Kidney (tissue), 13 donors: ENCODE measurements at regions not wholly inside any gene's neighbourhood (a gene's known extent, or its start where the extent isn't known, plus 50 kb on each side); places are given as distances from the start of the nearest gene placed in this dataset.

Experiments
- DNase-seq, 5 donors: peaks; one replicate each; pipeline ENCODE4 v3.0.0-alpha.2; 2013 to 2020
- FAIRE-seq: peaks from 2 replicates; lab custom pipeline; 2012; peaks lifted over from hg19 to GRCh38; lab: Jason Lieb, UNC
- H3K27ac ChIP-seq, 2 donors: one replicate each; pipeline ENCODE4 v1.7.0; 2013; ENCODE audit warnings: low read depth in 2 of 2, low read length in 2 of 2, inconsistent platforms in 1 of 2
- H3K27me3 ChIP-seq: one replicate; pipeline ENCODE4 v1.7.1; 2013; ENCODE audit warnings: low read length, inconsistent platforms; ENCODE audit not compliant: control insufficient read depth, insufficient read depth
- H3K36me3 ChIP-seq, 3 donors: one replicate each; pipeline versions ENCODE4 v1.7.0 to v1.7.1; 2013; ENCODE audit warnings: low read length in 3 of 3, control low read depth in 1 of 3, inconsistent platforms in 1 of 3; ENCODE audit not compliant: insufficient read depth in 3 of 3, control insufficient read depth in 2 of 3
- H3K4me1 ChIP-seq, 3 donors: one replicate each; pipeline versions ENCODE4 v1.7.0 to v1.7.1; 2013; ENCODE audit warnings: low read length in 3 of 3, inconsistent platforms in 1 of 3, low read depth in 1 of 3; ENCODE audit not compliant: control insufficient read depth in 2 of 3, insufficient read depth in 2 of 3
- H3K4me3 ChIP-seq, 3 donors: one replicate each; pipeline versions ENCODE4 v1.7.0 to v1.8.1; 2013; ENCODE audit warnings: low read length in 3 of 3, control low read depth in 1 of 3, inconsistent platforms in 1 of 3
- H3K9ac ChIP-seq, 3 donors: one replicate each; pipeline versions ENCODE4 v1.7.0 to v1.7.1; 2013; ENCODE audit warnings: low read length in 3 of 3, control low read depth in 1 of 3, inconsistent platforms in 1 of 3
- H3K9me3 ChIP-seq, 3 donors: one replicate each; pipeline versions ENCODE4 v1.7.0 to v1.7.1; 2013; ENCODE audit warnings: low read length in 3 of 3, control low read depth in 1 of 3, inconsistent platforms in 1 of 3; ENCODE audit not compliant: control insufficient read depth in 2 of 3, insufficient read depth in 1 of 3
- intact Hi-C: fragments of 100-400 bp; cut with DNase I; formaldehyde crosslinking; loops from one replicate; pipeline ENCODE4 v1.11.1; 2022
- TF ChIP-seq, protein P1 (sequence below): IDR thresholded peaks from 3 replicates; pipeline ENCODE4 v1.5.1; 2012; ENCODE audit warnings: mild to moderate bottlenecking, moderate library complexity, borderline replicate concordance; ENCODE audit not compliant: insufficient read depth; ENCODE audit errors: extremely low read depth
- donor health status: control.
- donor health status: control.
- donor health status: control.
- donor health status: control.
- donor health status: control.
- donor health status: DM: yes; HTN: yes; CAD: no.
- donor health status: Normal renal cell carcinoma (clear cell type).

DNA sequence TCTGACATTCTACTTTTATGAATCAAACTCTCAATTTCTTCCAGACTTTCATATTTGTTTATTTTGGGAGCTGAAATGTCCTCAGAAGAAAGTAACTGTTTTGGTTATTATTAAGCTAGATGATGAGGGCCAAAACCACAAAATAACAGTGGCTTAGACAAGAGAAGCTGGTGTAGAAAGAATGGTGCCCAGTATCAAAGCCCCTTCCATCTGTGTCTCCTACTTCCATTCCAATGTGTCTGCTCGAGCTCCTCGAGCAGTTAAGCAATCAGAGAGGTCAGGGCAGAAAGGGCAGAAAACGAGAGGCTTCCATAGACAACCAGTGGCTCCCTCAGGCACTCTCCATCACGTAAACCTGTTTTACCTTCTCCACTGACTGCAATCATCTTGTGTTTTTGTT lies 59.7 kb upstream of the MAGI1 start:
- TF ChIP-seq, protein P1, sequence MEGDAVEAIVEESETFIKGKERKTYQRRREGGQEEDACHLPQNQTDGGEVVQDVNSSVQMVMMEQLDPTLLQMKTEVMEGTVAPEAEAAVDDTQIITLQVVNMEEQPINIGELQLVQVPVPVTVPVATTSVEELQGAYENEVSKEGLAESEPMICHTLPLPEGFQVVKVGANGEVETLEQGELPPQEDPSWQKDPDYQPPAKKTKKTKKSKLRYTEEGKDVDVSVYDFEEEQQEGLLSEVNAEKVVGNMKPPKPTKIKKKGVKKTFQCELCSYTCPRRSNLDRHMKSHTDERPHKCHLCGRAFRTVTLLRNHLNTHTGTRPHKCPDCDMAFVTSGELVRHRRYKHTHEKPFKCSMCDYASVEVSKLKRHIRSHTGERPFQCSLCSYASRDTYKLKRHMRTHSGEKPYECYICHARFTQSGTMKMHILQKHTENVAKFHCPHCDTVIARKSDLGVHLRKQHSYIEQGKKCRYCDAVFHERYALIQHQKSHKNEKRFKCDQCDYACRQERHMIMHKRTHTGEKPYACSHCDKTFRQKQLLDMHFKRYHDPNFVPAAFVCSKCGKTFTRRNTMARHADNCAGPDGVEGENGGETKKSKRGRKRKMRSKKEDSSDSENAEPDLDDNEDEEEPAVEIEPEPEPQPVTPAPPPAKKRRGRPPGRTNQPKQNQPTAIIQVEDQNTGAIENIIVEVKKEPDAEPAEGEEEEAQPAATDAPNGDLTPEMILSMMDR, result no peak
- H3K4me3 ChIP-seq, result no peak overlapping the region
- no peak overlapping the region for H3K9ac ChIP-seq
- peaks cover 0 to 10% (median 0%) of the 10 kb centered on the region in 3 donors for H3K9me3 ChIP-seq
- H3K36me3 ChIP-seq, result no peaks in the 10 kb centered on the region
- intact Hi-C loops, result no loop called here
- no peak overlapping the region for H3K27ac ChIP-seq
- DNase-seq (no peak), FAIRE-seq (no peak)
- no peaks in the 10 kb centered on the region for H3K4me1 ChIP-seq
- H3K27me3 ChIP-seq, result no peaks in the 10 kb centered on the region

GRCh38 chr3:66097647-66098046 lies 58.9 kb upstream of the MAGI1 start:
- H3K27me3 ChIP-seq, result no peaks in the 10 kb centered on the region
- FAIRE-seq (no peak), DNase-seq (no peak)
- no peak overlapping the region for H3K27ac ChIP-seq
- peaks cover 0 to 10% (median 0%) of the 10 kb centered on the region in 3 donors for H3K9me3 ChIP-seq
- intact Hi-C loops, result no loop called here
- no peaks in the 10 kb centered on the region for H3K4me1 ChIP-seq
- H3K9ac ChIP-seq, result no peak overlapping the region
- H3K4me3 ChIP-seq, result no peak overlapping the region
- H3K36me3 ChIP-seq, result no peaks in the 10 kb centered on the region
- TF ChIP-seq, protein P1, result no peak

DNA sequence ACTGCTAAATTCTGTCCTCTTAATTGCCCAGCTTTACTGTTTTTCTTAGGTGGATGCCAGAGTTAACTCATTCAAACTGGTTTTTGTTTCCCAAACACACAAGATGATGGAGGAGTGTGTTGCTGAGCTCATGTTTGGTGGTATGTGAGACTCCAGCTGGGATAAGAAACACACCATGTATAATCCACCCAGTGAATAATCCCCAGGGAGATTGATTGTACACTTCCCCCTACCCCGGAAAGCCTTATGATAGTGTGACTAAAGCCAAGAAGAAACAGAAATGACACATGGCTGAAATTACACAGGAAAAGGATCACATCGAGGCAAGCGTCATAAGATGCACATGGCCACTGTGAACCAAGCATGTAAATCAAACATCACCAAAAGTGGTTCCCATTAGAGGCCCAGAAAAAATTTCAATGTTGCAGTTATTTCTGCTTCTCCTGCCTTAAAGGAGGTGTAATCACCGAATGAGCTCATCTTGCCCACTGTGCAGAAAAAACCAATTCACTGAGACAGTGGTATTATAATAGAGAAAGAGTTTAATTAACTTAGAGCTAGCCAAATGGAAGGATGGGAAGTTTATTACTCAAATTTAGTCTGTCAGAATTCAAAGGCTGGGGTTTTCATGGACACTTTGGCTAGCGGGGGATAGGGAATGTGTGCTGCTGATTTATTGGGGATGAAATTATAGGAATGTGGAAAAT lies 56.7 kb upstream of the MAGI1 start:
- H3K27ac ChIP-seq, result no peak overlapping the region
- no peak overlapping the region for H3K4me3 ChIP-seq
- FAIRE-seq, result no peak
- no peaks in the 10 kb centered on the region for H3K36me3 ChIP-seq
- peaks cover 0 to 10% (median 0%) of the 10 kb centered on the region in 3 donors for H3K9me3 ChIP-seq
- no peaks in the 10 kb centered on the region for H3K27me3 ChIP-seq
- H3K4me1 ChIP-seq, result no peaks in the 10 kb centered on the region
- no peak for DNase-seq
- H3K9ac ChIP-seq, result no peak overlapping the region
- TF ChIP-seq, protein P1, result no peak
- intact Hi-C loops, result no loop called here
